HG03432 (cell line): ENCODE measurements at regions not wholly inside any gene's neighbourhood (a gene's known extent, or its start where the extent isn't known, plus 50 kb on each side); places are given as distances from the start of the nearest gene placed in this dataset.
"Not testable (repeated sequence)": the region's sequence is repeated elsewhere in the genome, so short reads cannot be mapped to it uniquely, and the experiment has no call there.

Experiments used
- ATAC-seq: cut with Tn5 transposase; IDR thresholded peaks from one replicate; pipeline ENCODE4 v1.9.1; 2021; ENCODE audit warnings: mild to moderate bottlenecking, moderate library complexity; ENCODE audit not compliant: unreplicated experiment

DNA sequence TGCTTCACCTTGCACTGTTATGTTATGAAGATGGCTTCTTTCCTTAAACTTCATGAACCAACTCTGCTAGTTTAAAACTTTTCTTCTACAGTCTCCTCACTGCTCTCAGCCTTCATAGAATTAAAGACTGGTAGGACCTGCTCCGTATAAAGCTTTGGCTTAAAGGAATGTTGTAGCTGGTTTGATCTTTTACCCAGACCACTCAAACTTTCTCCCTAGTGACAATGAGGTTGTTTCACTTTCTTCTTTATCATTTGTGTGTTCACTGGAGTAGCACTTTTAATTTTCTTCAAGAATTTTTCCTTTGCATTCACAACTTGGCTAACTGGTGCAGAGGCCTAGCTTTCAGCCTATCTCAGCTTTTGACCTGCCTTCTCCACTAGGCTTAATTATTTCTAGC is 316.4 kb upstream of the RNF32 start:
- no peak for ATAC-seq

DNA sequence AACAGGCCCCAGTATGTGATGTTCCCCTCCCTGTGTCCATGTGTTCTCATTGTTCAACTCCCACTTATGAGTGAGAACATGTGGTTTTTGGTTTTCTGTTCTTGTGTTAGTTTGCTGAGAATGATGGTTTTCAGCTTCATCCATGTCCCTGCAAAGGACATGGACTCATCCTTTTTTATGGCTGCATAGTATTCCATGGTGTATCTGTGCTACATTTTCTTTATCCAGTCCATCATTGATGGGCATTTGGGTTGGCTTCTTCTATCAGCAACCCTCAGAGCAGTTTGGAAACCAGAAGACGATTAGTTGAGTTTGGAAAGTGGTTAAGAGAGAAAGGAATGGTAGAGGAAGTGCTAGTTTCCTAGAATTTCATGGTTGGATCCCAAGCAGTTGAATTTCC is 319.1 kb upstream of the RNF32 start:
- ATAC-seq: not testable (repeated sequence)

DNA sequence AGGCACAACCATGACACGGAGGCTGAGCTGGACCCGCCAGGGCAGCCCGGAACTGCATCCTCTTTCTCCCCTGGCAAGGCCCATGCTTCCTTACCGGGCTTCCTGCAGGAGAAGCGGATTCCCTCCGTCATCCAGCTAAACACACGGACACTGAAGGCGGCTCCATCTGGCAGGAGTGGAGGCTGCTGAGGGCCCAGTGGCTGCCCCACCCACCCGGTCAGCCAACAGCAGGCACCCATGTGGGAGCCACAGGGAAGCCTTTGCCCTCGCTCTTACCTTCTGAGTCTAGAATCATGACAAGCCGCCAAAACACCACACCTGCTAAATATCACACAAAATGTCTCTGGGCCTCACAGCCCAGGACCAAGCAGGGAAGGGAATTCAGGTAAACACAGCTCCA is 321.6 kb upstream of the RNF32 start:
- no peak for ATAC-seq

DNA sequence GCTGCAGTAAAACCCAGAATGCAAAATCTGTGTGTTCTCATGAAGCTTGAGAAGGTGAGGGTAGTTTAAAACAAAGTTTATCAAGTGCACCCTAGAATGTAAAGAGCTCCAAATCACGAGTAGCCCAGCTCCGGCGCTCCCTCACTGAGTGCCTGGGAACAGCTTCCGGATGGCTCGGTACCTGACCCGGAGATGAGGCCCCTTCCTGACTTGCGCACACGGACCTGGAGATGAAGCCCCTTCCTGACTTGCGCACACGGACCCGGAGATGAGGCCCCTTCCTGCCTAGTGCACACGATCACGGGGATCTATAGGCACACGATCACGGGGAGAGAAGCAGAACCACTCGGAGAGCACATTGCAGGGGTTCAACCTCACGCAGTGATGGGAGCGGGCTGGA is 322.1 kb upstream of the RNF32 start:
- no peak for ATAC-seq

- ATAC-seq: no peak
Measured at GRCh38 chr7:156309016-156309620, 331.5 kb upstream of the RNF32 start.

GRCh38 chr7:156307193-156307592 is 333.4 kb upstream of the RNF32 start:
- ATAC-seq: no peak

DNA sequence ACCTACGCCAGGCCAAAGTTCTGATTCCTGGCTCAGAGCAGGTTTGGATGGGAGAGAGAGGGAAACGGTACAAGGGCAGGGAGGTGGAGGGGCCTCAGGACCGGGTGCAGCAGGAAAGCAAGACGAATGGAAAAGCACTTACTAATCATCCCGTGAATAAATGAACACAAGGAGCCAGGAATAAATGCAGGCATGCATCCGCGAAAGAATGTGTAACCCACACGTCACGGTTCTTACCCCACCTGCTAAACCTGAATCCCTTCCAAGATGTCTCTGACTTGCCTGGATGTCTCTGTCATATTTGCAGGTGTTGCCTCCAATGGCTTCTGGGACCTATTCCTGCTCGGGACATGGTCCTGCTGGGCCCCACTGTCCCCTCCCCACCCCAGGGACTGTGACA is 335.2 kb upstream of the RNF32 start:
- ATAC-seq: no peak

- no peak for ATAC-seq
Measured at GRCh38 chr7:156282816-156283215, 357.8 kb upstream of the RNF32 start.

DNA sequence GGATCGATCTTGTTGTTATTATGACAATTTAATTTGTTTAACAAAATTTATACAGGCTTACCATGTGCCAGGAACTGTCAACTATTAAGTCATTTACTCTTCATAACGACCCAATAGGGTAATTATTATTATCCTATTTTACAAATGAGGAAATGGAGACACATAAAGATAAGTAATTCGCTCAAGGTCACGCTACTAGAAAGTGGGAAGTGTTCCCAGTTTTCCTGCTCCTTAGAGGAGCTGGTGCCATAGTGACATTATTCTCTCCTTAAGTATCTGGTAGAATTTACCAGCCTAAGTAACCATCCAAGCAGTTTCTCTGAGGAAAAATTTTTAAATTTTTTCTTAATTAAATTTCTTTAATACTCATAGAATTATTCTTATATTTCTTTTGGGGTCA is 360.9 kb upstream of the RNF32 start:
- no peak for ATAC-seq

- no peak for ATAC-seq
Measured at GRCh38 chr7:156275292-156275691, 365.3 kb upstream of the RNF32 start.

- ATAC-seq: no peak
Measured at GRCh38 chr7:156274557-156274956, 366.0 kb upstream of the RNF32 start.

DNA sequence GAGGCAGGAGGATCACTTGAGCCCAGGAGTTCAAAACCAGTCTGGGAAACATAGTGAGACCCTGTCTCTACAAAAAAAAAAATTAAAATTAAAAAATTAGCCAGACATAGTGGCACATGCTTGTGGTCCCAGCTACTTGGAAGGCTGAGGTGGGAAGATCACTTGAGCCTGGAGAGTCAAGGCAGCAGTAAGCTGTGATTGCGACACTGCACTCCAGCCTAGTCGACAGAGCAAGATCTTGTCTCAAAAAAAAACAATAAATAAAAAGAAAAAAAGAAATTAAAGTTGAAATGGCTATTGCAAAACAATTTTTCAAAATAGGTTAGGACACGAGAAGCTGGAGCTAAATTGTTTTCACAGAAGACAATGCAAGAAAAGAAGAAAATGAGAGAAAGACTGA is 379.0 kb upstream of the RNF32 start:
- no peak for ATAC-seq

DNA sequence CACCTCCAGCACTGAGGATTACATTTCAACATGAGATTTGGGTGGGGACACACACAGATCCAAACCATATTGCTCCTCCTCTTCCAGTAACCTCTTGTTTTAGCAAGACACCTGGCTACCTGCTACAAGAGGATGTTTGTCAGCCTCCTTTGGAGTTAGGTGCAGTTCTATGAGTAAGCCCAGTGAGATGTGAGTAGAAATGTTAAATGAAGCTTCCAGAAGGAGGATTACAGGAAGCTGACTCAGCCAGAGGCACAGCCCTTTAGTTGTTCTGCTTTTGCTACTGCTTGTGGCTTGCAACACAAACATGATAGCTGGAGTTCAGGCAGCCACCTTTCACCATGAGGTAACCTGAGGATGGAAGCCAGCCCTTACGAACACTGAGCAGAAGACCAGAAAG is 382.7 kb upstream of the RNF32 start:
- no peak for ATAC-seq

GRCh38 chr7:156255635-156256034 is 384.9 kb upstream of the RNF32 start:
- no peak for ATAC-seq

DNA sequence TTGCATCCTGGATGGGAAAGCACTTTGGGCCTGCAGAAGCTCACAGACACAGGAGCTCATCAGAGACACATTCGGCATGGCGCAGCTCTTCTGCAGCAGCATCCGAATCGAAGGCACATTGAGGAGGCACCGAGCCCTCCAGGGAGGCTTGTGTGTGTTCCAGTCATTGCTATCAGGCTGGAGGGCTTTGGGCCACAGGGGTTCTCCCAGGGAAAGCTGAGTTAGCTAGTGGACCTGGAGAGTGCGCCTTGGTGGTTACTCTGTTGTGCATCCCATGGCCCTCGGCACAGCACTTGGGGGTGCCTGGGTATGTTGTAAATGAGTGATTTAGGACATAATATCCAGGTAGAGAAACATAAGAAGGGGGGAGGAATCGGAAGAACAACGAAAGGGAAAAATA is 388.7 kb upstream of the RNF32 start:
- no peak for ATAC-seq

- no peak for ATAC-seq
Measured at GRCh38 chr7:156240532-156240931, 400.0 kb upstream of the RNF32 start.

DNA sequence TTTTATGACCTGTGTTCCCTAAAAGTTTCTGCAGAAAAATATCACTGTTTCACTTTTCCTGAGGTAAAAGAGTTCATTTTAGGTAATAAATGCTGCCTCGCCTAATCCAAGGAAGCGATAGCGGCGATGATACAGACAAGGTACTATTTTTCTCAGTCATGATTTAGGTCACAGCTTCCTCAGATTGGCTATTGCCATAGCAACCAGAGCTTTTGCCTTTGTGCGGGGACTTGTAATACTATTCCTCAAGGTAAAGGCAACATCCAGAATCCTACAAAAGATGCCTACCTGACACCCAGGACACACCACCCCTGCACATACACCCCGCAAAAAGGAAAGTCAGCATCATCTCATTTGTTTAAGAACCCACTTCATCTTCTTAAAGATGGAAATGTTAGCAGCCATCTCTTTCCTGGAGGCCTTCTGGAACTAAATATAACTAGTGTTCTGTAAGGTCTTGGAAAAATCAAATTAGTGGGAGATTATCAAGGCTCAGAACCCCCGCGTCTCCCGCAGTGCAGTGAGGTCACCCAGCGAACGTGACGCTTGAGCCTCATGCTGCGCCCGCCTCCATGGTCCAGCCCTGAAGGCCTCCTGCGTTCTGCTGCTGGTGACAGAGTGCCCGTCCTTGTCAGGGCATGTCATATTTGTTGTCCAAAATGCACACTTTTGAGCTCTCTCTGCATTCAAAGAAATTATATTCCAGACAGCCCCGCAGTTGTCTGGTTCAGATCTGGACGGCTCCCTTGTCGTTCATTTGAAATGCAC is 402.0 kb upstream of the RNF32 start:
- no peak for ATAC-seq

DNA sequence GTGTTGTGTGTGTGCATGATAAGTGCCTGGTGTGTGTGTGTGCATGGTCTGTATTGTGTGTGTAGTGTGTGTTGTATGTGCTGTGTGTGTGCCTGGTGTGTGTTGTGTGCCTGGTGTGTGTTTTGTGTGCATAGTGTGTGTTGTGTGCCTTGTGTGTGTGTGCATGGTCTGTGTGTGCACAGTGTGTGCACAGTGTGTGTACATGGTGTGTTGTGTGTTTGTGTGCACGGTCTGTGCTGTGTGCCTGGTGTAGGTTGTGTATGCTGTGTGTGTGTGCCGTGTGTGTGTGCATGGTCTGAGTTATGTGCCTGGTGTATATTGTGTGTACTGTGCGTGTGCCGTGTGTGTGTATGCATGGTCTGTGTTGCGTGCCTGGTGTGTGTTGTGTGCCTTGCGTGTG is 403.0 kb upstream of the RNF32 start:
- no peak for ATAC-seq

GRCh38 chr7:156236936-156237599 is 403.5 kb upstream of the RNF32 start:
- ATAC-seq: no peak

DNA sequence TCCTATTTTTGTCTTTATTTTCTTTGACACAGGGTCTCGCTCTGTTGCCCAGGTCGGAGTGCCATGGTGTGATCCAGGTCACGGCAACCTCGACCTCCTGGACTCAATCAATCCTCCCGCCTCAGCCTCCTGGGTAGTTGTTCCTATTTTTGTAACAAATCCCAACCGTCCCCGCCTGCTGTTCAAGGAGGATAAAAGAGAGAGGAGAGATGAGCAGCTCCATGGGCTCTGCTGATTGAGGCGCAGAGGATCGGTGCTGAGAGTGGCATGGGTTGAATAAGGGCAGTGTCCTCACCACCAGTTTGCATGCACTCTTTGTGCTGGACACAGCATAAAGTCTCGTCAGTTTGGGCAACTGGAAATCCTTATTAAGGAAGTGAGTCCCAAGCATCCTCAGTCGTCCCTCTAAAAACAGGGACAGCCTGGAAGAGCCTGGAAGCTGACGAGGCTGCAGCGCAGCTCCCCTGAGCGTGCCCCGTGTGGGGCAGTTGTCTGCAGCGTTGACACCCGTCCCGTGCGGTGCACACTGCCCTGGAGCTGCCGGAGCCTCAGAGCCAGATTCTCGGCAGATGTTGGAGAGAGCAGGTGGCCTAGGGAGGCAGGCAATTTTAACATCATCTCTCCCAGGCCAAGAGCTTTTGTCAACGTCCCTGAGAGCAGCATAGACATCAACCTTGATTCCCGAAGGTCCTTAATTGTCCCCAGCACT is 404.2 kb upstream of the RNF32 start:
- ATAC-seq: no peak

- ATAC-seq: no peak
Measured at GRCh38 chr7:156234666-156235494, 405.7 kb upstream of the RNF32 start.
